ENCODE measurements at regions not wholly inside any gene's neighbourhood (a gene's known extent, or its start where the extent isn't known, plus 50 kb on each side); places are given as distances from the start of the nearest gene placed in this dataset.

DNA sequence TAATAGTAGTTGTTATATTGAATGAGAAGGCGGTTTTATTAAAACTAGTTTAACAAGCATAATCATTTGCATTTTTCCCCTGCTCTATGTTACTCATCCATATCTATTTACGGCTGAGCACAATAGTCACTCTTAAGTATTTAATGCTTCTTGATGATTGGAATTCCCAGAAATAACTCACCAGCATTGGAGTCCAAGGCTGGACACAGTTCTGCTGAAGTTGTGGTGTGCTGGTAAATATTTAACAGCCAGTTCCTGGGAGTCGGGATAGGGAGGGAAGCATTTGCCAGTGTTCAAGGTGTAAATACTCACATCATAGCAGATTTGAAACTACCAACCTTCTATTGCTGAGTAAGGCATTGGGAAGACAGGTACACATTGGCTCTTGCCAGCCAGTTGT, 315.1 kb downstream of the MTX2 start:
- TF ChIP-seq, protein P1, sequence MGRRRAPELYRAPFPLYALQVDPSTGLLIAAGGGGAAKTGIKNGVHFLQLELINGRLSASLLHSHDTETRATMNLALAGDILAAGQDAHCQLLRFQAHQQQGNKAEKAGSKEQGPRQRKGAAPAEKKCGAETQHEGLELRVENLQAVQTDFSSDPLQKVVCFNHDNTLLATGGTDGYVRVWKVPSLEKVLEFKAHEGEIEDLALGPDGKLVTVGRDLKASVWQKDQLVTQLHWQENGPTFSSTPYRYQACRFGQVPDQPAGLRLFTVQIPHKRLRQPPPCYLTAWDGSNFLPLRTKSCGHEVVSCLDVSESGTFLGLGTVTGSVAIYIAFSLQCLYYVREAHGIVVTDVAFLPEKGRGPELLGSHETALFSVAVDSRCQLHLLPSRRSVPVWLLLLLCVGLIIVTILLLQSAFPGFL (CRISPR knock-in tag; IDR thresholded peaks at IDR 0.05; ENCODE audit: borderline replicate concordance) = no peak
- TF ChIP-seq, protein P2, sequence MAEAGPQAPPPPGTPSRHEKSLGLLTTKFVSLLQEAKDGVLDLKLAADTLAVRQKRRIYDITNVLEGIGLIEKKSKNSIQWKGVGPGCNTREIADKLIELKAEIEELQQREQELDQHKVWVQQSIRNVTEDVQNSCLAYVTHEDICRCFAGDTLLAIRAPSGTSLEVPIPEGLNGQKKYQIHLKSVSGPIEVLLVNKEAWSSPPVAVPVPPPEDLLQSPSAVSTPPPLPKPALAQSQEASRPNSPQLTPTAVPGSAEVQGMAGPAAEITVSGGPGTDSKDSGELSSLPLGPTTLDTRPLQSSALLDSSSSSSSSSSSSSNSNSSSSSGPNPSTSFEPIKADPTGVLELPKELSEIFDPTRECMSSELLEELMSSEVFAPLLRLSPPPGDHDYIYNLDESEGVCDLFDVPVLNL (CRISPR knock-in tag; IDR thresholded peaks at IDR 0.05; ENCODE audit: borderline replicate concordance, low read depth) = no peak
- DNase-seq (ENCODE audit: low spot score) = no peak
- Mint-ChIP-seq H3K27me3 (ENCODE audit: low read depth) (no peaks in the 10 kb centered on the region), H3K9me3 (no peaks in the 10 kb centered on the region), H3K36me3 (no peaks in the 10 kb centered on the region), H3K4me1 (peaks cover 4% of the 10 kb centered on the region), H3K27ac (no peak overlapping the region), H3K4me3 (no peak overlapping the region)
- ATAC-seq = no peak
- POLR2A ChIA-PET = no interaction called here
- CTCF ChIA-PET = interaction anchor here (1.5 kb wide), 1 partner anchor 30 kb away, joined by 5 read pairs; no protein-coding TSS in a partner anchor

DNA sequence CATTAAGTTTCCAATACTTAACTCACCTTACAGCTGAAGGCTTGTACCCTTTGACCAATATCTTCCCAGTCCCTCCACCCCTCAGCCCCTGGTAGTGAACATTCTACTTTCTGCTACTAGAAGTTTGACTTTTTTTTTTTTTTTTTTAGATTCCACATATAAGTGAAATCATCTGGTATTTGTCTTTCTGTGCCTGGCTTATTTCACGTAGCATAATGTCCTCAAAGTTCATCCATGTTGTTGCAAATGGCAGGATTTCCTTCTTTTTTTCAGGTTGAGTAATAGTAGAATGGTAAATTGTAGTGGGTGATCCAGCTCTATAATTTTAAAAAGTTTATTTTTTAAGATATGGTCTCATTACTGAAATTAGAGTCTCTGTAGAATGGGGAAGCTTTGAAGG, 316.0 kb downstream of the MTX2 start:
- ATAC-seq (no peak), DNase-seq (ENCODE audit: low spot score) (no peak)
- TF ChIP-seq, protein P3, sequence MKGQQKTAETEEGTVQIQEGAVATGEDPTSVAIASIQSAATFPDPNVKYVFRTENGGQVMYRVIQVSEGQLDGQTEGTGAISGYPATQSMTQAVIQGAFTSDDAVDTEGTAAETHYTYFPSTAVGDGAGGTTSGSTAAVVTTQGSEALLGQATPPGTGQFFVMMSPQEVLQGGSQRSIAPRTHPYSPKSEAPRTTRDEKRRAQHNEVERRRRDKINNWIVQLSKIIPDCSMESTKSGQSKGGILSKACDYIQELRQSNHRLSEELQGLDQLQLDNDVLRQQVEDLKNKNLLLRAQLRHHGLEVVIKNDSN (CRISPR knock-in tag; IDR thresholded peaks at IDR 0.05) = no peak
- TF ChIP-seq, protein P4, sequence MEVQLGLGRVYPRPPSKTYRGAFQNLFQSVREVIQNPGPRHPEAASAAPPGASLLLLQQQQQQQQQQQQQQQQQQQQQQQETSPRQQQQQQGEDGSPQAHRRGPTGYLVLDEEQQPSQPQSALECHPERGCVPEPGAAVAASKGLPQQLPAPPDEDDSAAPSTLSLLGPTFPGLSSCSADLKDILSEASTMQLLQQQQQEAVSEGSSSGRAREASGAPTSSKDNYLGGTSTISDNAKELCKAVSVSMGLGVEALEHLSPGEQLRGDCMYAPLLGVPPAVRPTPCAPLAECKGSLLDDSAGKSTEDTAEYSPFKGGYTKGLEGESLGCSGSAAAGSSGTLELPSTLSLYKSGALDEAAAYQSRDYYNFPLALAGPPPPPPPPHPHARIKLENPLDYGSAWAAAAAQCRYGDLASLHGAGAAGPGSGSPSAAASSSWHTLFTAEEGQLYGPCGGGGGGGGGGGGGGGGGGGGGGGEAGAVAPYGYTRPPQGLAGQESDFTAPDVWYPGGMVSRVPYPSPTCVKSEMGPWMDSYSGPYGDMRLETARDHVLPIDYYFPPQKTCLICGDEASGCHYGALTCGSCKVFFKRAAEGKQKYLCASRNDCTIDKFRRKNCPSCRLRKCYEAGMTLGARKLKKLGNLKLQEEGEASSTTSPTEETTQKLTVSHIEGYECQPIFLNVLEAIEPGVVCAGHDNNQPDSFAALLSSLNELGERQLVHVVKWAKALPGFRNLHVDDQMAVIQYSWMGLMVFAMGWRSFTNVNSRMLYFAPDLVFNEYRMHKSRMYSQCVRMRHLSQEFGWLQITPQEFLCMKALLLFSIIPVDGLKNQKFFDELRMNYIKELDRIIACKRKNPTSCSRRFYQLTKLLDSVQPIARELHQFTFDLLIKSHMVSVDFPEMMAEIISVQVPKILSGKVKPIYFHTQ (CRISPR knock-in tag; IDR thresholded peaks at IDR 0.05) = no peak
- TF ChIP-seq, protein P5, sequence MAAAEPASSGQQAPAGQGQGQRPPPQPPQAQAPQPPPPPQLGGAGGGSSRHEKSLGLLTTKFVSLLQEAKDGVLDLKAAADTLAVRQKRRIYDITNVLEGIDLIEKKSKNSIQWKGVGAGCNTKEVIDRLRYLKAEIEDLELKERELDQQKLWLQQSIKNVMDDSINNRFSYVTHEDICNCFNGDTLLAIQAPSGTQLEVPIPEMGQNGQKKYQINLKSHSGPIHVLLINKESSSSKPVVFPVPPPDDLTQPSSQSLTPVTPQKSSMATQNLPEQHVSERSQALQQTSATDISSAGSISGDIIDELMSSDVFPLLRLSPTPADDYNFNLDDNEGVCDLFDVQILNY (CRISPR knock-in tag; IDR thresholded peaks at IDR 0.05) = no peak
- TF ChIP-seq ZNF317 (CRISPR knock-in tag; IDR thresholded peaks at IDR 0.05; ENCODE audit: borderline replicate concordance, low read depth) (no peak), ELF4 (CRISPR knock-in tag; IDR thresholded peaks at IDR 0.05; ENCODE audit: low read depth) (no peak), TP53 (CRISPR knock-in tag; IDR thresholded peaks at IDR 0.05) (no peak), ZNF263 (CRISPR knock-in tag; IDR thresholded peaks at IDR 0.05; ENCODE audit: low read depth) (no peak), ZNF423 (CRISPR knock-in tag; IDR thresholded peaks at IDR 0.05) (no peak), HMGA2 (CRISPR knock-in tag; IDR thresholded peaks at IDR 0.05) (no peak), FOXK1 (CRISPR knock-in tag; IDR thresholded peaks at IDR 0.05) (no peak), ZNF671 (CRISPR knock-in tag; IDR thresholded peaks at IDR 0.05) (no peak), ZNF138 (CRISPR knock-in tag; conservative IDR thresholded peaks at IDR 0.05) (no peak), SOX15 (CRISPR knock-in tag; IDR thresholded peaks at IDR 0.05) (no peak)
- TF ChIP-seq, protein P6, sequence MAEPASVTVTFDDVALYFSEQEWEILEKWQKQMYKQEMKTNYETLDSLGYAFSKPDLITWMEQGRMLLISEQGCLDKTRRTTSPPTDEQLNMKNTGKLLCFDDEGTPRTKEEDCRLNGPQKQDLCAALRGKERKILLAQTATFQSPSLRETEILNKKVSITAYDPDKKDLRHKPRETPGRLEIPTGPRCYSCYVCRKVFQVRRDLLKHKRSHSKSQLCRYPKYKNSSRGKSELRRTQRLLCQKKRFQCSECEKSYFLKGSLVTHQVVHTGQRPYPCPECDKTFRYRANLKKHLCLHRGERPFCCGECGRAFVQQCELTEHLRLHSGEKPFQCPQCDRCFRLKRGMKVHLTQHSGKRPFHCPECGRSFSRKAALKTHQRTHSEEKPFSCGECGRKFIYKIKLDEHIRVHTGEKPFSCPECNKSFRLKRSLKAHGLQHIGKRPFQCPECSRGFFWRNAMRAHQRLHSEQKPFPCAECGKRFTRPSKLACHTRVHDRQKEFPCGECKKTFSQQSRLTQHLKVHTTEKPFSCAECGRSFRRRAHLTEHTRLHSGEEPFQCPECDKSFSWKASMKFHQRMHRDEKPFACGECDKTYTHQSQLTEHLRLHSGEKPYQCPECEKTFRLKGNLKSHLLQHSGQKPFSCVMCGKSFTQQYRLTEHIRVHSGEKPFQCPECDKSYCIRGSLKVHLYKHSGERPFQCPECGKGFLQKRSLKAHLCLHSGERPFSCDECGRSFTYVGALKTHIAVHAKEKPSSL (CRISPR knock-in tag; conservative IDR thresholded peaks at IDR 0.05) = no peak
- Mint-ChIP-seq H3K27ac (no peak overlapping the region), H3K4me3 (no peak overlapping the region), H3K4me1 (peaks cover 4% of the 10 kb centered on the region), H3K27me3 (ENCODE audit: low read depth) (no peaks in the 10 kb centered on the region), H3K9me3 (no peaks in the 10 kb centered on the region), H3K36me3 (no peaks in the 10 kb centered on the region)
- ChIA-PET POLR2A (no interaction called here), CTCF (interaction anchor here (0.7 kb wide), 1 partner anchor 410 kb away, joined by 4 read pairs; no protein-coding TSS in a partner anchor)

All from WTC11 (cell line).